ENCODE measurements at regions not wholly inside any gene's neighbourhood (a gene's known extent, or its start where the extent isn't known, plus 50 kb on each side); places are given as distances from the start of the nearest gene placed in this dataset.

GRCh38 chr17:77746393-77746792, 212.1 kb upstream of the TNRC6C start:
- no peak for DNase-seq (ENCODE audit: low spot score)

- no peak for DNase-seq (ENCODE audit: low spot score)
These were observed 211.5 kb upstream of the TNRC6C start for GRCh38 chr17:77746896-77747554.

- no peak for DNase-seq (ENCODE audit: low spot score)
These were observed 210.1 kb upstream of the TNRC6C start for GRCh38 chr17:77748436-77748835.

GRCh38 chr17:77749321-77749751, 209.2 kb upstream of the TNRC6C start:
- no peak for DNase-seq (ENCODE audit: low spot score)

GRCh38 chr17:77749989-77750388, 208.5 kb upstream of the TNRC6C start:
- DNase-seq (ENCODE audit: low spot score), result no peak

GRCh38 chr17:77750427-77751043, 208.0 kb upstream of the TNRC6C start:
- no peak for DNase-seq (ENCODE audit: low spot score)

- no peak for DNase-seq (ENCODE audit: low spot score)
These were observed 205.3 kb upstream of the TNRC6C start for GRCh38 chr17:77753246-77753645.

GRCh38 chr17:77753691-77754245, 204.7 kb upstream of the TNRC6C start:
- no peak for DNase-seq (ENCODE audit: low spot score)

- no peak for DNase-seq (ENCODE audit: low spot score)
These were observed 203.5 kb upstream of the TNRC6C start for GRCh38 chr17:77754956-77755355.

GRCh38 chr17:77755410-77755963, 203.0 kb upstream of the TNRC6C start:
- DNase-seq (ENCODE audit: low spot score), result no peak

GRCh38 chr17:77756028-77756427, 202.5 kb upstream of the TNRC6C start:
- no peak for DNase-seq (ENCODE audit: low spot score)

- no peak for DNase-seq (ENCODE audit: low spot score)
These were observed 201.5 kb upstream of the TNRC6C start for GRCh38 chr17:77756846-77757560.

- no peak for DNase-seq (ENCODE audit: low spot score)
These were observed 201.0 kb upstream of the TNRC6C start for GRCh38 chr17:77757561-77757898.

GRCh38 chr17:77763023-77763422, 195.5 kb upstream of the TNRC6C start:
- no peak for DNase-seq (ENCODE audit: low spot score)

- no peak for DNase-seq (ENCODE audit: low spot score)
These were observed 194.9 kb upstream of the TNRC6C start for GRCh38 chr17:77763575-77763974.

- no peak for DNase-seq (ENCODE audit: low spot score)
These were observed 193.2 kb upstream of the TNRC6C start for GRCh38 chr17:77765292-77765691.

GRCh38 chr17:77767148-77767547, 191.4 kb upstream of the TNRC6C start:
- DNase-seq (ENCODE audit: low spot score), result no peak

GRCh38 chr17:77768248-77768852, 190.2 kb upstream of the TNRC6C start:
- DNase-seq (ENCODE audit: low spot score), result no peak

GRCh38 chr17:77769215-77769614, 189.3 kb upstream of the TNRC6C start:
- no peak for DNase-seq (ENCODE audit: low spot score)

- DNase-seq (ENCODE audit: low spot score), result no peak
These were observed 188.7 kb upstream of the TNRC6C start for GRCh38 chr17:77769762-77770161.

- DNase-seq (ENCODE audit: low spot score), result no peak
These were observed 188.0 kb upstream of the TNRC6C start for GRCh38 chr17:77770331-77771105.

GRCh38 chr17:77771145-77771544, 187.4 kb upstream of the TNRC6C start:
- no peak for DNase-seq (ENCODE audit: low spot score)
